ENCODE measurements at regions not wholly inside any gene's neighbourhood (a gene's known extent, or its start where the extent isn't known, plus 50 kb on each side); places are given as distances from the start of the nearest gene placed in this dataset.

- DNase-seq (ENCODE audit: extremely low spot score, insufficient read length, low read depth) (no peak), FAIRE-seq (no peak)
Observed at GRCh38 chr3:15941958-15942357, 144.2 kb upstream of the ANKRD28 start.

DNA sequence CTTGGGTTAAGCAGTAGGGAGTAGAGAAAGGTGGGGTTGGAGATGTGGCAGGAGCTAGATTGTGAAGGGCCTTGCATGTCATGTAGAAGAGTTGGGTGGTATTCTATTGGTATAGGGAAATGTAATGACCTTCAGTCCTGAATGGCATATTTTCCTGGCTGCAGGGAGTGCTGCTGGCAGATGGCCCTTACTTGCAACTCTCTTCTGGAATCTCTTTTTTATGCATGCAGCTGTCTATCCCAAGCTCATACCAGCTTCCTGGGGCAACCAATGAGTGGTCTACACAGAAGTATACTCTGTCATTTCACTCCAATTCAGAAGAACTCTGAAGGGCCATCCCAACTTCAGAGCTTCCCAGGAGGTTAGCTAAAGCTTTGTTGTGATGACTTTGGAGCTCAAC is 144.7 kb upstream of the ANKRD28 start:
- DNase-seq (ENCODE audit: extremely low spot score, insufficient read length, low read depth) = no peak

DNA sequence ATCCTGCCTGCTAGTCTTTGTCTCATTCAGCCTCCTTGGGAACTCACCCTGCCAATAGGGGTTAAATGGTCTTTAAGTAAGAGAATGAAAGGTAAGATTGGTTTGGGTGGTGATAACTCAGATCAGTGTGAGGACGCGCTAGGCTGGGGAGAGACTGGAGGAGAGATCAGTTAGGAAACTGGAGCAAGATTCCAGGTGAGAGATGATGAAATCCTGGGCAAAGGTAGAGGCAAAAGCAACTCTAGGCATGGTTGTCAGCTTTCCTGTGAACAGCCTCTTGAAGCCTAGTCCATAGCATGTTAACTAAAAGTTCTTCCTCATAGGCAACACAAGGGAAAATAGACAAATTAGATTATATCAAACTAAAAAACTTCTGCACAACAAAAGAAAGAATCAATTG is 145.2 kb upstream of the ANKRD28 start:
- DNase-seq (ENCODE audit: extremely low spot score, insufficient read length, low read depth) (no peak), FAIRE-seq (no peak)

More for the DNA sequence above, 144.7 kb upstream of the ANKRD28 start:
- FAIRE-seq = no peak

DNA sequence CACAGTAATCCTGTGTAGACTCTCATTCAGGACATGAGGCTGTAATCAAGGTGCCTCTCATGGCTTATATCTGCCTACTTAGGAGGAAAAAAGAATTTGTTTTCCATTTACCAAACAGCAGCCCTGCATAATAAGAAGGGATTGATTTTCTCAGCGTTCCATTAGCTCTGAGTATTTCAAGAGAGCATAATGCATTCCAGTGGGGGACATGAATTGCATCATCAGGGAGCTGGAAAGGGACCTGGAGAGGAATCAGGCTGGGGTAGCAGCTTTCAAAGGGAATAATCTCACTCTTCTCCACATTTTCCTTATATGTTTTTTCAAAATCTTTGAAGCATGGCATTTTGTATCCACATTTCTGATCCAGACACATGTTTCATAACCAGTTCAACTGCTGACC is 150.6 kb upstream of the ANKRD28 start:
- FAIRE-seq = no peak
- no peak for DNase-seq (ENCODE audit: extremely low spot score, insufficient read length, low read depth)

DNA sequence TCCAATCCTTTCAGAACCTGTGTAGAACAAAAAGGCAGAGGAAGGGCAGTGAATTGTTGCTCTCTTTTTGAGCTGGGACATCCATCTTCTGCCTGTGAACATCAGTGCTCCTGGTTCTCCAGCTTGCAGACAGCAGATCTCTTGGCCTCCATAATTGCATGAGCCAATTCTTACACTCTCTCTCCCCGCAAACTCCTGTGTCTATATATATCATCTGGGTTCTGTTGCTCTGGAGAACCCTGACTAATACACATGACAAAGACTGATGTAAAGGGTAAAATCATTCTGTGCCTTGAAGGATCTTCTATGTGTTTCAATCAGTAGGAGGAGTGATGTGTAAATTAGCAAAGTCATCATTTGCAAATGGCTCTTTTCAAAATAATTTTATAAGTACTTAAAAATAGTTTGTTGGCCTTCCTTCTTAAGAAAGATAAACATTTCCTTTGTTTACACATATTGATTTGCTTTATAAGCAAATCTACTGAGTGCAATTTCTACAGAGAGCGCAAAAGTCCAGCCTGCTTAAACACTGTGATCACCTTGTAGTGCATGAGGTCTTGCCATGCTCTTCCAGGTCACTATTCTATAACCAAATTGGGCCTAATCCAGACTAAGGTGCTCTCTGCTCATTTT is 154.9 kb upstream of the ANKRD28 start:
- FAIRE-seq (no peak), DNase-seq (ENCODE audit: extremely low spot score, insufficient read length, low read depth) (no peak)

DNA sequence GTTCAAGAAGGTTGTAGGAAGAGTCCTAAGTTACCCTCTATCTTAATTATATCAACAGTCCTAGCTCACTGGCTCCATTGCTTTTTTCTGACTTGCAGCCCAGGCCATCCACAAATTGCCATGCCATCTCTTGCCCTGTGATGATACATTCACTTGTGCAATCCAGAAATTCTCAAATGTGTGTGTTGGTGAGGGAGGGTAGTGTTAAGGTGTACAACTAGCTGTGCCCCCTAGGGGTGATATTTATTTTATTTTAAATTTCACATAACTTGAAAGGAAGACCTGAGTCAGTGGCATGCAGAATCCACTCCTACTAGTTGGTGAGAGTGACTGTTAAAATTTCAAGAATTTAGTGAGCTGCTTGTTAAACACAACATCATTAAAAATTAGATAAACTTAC is 156.1 kb upstream of the ANKRD28 start:
- FAIRE-seq = no peak
- no peak for DNase-seq (ENCODE audit: extremely low spot score, insufficient read length, low read depth)

GRCh38 chr3:15955968-15956367 is 158.2 kb upstream of the ANKRD28 start:
- FAIRE-seq (no peak), DNase-seq (ENCODE audit: extremely low spot score, insufficient read length, low read depth) (no peak)

GRCh38 chr3:15958692-15959433 is 161.1 kb upstream of the ANKRD28 start:
- FAIRE-seq (no peak), DNase-seq (ENCODE audit: extremely low spot score, insufficient read length, low read depth) (no peak)

GRCh38 chr3:15959434-15959811 is 161.6 kb upstream of the ANKRD28 start:
- DNase-seq (ENCODE audit: extremely low spot score, insufficient read length, low read depth) (no peak), FAIRE-seq (no peak)

- FAIRE-seq (no peak), DNase-seq (ENCODE audit: extremely low spot score, insufficient read length, low read depth) (no peak)
Observed at GRCh38 chr3:15964605-15965442, 167.0 kb upstream of the ANKRD28 start.

DNA sequence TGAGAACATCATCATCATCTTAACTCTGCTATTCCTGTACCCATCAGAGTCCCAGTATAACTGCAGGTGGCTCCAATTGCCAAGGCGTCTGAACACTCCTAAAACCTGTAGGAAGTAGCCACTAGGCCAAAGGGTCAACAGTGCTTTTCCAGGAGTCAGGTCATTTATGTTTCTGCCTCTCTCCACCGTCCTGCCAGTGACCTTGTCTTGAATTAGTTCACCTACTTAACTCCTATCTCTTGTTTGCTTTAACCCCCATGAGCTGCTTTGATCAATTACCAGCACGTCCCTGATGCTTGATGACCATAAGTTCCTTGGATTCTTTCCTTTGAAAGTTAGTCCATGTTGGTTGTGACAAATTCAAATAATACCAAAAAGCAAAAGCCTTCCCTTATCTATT is 169.8 kb upstream of the ANKRD28 start:
- FAIRE-seq = no peak
- DNase-seq (ENCODE audit: extremely low spot score, insufficient read length, low read depth) = no peak

DNA sequence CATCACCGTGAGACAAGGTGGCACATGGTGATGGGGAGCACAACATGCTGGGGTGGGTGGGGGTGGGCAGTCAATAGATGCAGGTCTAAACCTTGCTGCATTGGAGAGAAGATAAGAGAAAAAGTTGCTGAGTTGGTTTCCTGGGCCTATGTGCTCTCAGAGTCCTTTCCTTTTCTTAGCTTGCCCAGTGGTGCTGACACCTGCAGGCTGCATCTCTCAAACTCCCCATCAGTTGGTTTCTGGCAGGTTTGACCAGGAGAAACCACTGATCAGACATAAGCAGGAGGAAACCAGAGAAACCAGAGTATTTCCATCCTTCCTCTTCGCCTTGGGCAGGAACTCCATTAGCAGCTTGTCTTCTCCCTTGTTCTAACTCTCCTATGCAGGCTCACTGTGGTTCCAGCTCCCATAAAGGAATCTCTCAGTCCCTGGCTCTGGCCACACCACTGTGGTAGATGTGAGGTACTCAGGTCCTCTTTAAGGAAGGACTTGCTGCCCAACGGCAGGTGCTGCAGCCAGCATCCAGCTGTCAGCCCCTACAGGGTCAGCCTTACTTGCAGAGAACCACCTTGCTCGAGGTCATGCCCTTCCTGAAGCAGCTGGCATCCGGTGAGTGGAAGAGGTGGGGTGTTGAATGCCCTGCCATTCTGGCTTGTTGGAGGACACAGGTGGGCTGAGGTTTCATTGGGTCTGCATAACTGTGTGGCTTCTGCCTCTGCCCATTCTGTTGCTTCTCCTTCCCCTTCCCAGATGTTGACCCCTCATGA is 172.3 kb upstream of the ANKRD28 start:
- FAIRE-seq (no peak), DNase-seq (ENCODE audit: extremely low spot score, insufficient read length, low read depth) (no peak)

DNA sequence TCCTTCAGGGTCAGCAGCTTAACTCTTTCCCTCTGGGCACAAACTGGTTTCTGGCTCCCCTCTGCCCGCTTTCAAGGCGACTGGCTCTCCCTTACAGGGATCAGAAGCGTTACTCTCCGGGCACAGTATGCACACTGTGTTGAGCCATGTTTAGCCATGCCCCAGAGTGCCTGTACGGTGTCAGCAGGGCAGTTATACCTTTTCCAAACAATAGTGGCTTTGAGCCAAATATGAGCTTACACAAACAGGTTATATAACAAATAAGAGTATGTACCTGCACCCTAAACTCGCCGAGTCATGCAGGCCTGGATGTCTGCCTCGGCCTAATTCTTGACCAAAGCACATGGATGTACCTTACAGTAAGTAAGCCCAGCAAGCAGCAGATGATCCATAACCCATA is 175.6 kb upstream of the ANKRD28 start:
- no peak for FAIRE-seq
- DNase-seq (ENCODE audit: extremely low spot score, insufficient read length, low read depth) = no peak

DNA sequence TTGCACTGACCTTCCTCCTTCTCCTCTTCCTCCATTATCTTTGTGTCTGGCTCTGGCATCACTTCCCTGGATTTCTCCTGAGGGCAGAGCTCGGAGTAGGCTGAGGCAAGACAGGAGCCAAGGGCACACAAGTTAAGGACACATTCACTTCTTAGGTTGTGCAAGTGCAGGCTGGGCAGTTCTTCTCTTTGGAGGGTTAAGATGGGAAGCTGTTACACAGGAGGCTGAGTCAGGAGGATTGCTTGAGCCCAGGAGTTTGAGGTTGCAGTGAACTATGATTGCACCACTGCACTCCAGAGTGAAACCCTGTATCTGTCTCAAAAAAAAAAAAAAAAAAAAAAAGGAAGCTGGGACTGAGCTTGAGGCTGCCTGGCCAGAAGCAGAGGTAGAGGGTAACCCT is 176.2 kb upstream of the ANKRD28 start:
- DNase-seq (ENCODE audit: extremely low spot score, insufficient read length, low read depth) (no peak), FAIRE-seq (no peak)

DNA sequence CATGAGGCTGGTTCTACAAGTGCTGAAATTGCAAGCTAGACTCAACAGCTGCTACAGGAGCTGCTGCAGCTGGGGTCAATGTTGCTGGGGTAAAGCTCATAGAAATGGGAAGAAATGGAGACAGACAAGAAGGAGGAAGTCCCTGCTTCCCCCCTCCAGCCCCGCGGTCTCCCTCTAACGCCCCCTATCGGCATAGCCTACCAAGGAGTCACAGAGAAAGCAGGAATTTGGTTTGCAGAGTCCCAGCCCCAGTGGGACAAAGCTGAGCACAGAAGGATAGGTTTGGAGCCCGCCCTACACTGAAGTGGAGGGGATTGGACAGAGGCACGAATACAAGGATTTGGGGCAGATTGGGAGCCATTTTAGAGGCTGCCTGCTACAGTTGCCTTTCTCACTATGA is 176.9 kb upstream of the ANKRD28 start:
- FAIRE-seq (no peak), DNase-seq (ENCODE audit: extremely low spot score, insufficient read length, low read depth) (no peak)

DNA sequence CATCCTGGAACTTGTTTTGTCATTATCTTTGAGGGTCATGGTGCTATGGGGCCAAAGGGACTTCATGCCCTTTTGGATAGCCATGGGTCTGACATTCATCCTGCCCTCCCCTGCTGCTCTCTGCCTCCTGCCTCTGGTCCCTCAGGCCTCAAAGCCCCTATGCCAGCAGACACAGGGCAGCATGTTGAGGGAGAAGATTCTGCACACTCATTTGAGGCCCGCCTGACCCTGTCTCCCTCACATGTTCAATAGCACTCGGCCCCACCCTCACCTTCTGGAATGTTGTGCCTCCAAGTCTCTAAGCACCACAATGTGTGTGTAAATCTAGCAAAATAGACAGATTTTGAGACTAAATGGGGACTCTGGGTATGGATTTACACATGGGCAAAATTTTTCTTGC is 178.7 kb upstream of the ANKRD28 start:
- no peak for DNase-seq (ENCODE audit: extremely low spot score, insufficient read length, low read depth)
- FAIRE-seq = no peak

- DNase-seq (ENCODE audit: extremely low spot score, insufficient read length, low read depth) = no peak
- no peak for FAIRE-seq
Observed at GRCh38 chr3:15977090-15977489, 179.3 kb upstream of the ANKRD28 start.

DNA sequence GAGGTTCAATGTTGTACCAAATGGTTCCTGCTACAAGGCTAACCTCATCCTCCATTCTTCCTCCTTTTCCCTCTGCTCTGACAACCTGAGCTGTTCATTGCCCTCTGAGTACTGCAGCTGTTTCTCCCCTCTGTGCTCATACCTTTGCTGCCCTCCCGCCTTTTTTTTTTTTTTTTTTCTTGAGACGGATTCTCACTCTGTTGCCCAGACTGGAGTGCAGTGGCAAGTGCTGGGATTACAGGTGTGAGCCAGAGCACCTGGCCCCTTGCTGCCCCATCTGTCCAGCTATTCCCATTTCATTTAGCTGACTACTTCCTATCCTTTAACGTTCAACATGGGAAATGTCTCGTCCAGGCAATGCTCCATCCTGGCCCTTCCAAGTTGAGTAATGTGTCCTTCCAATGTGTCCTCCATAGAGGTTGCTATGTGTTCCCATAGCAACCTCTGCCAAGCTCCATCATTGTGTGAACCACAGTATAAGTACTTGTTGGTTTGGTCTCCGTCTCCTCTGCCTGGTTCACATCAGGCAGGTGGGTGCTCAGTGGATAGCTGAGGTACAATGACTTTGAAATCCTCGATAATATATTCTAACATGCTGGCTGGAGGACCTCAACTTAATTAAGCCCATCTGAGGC is 179.9 kb upstream of the ANKRD28 start:
- FAIRE-seq = no peak
- no peak for DNase-seq (ENCODE audit: extremely low spot score, insufficient read length, low read depth)

DNA sequence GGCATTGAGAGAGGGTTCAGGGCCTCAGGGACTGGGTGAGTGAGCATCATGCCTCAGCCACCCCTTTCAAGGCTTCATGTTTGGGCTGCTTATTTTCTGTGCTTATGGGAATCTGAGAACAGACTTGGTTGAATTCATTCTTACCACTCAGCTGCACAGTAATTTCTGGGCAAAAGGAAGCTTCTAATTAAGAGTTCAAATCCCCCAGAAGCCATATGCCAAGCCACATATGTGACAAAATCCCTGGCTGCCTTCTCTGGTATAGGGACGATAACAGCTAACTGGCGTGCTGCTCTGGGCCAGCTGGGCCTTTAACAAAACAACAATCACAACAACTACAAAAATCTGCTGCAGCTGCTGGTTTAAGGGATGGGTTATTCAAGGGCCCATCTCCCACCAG is 181.0 kb upstream of the ANKRD28 start:
- no peak for DNase-seq (ENCODE audit: extremely low spot score, insufficient read length, low read depth)
- no peak for FAIRE-seq

DNA sequence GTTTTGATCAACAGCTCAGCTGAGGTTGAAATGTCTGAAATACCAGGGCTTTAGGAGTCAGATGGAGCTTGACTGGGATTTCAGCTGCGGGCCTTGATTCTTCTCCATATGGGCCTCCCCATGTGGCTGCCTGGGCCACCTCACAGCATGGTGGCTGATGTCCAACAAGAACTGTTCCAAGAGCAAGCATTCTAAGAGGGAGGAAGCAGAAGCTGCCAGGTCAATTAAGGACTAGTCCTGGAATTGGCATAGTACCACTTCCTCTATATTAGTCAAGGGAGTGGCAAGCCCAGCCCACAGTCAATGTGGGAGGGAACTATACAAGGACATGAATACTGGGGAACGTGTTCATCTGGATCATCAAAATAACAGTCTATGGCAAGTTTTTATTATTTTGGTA is 181.7 kb upstream of the ANKRD28 start:
- no peak for DNase-seq (ENCODE audit: extremely low spot score, insufficient read length, low read depth)
- FAIRE-seq = no peak
